ENCODE measurements at regions not wholly inside any gene's neighbourhood (a gene's known extent, or its start where the extent isn't known, plus 50 kb on each side); places are given as distances from the start of the nearest gene placed in this dataset.

GRCh38 chr1:213657879-213658278, 329.9 kb upstream of the PROX1 start:
- TF ChIP-seq CTCF (IDR thresholded peaks at IDR 0.05) (no peak), REST (IDR thresholded peaks at IDR 0.05; ENCODE audit: insufficient read depth in 1 of 2, low read depth in 2 of 2, low read length in 1 of 2) (no peak), POLR2AphosphoS5 (IDR thresholded peaks at IDR 0.05; ENCODE audit: low read depth, low read length) (no peak), SIN3A (IDR thresholded peaks at IDR 0.05; ENCODE audit: borderline replicate concordance, insufficient read depth, low read depth, low read length) (no peak)

Measured in Panc1 (cell line).